ENCODE measurements at regions not wholly inside any gene's neighbourhood (a gene's known extent, or its start where the extent isn't known, plus 50 kb on each side); places are given as distances from the start of the nearest gene placed in this dataset.

DNA sequence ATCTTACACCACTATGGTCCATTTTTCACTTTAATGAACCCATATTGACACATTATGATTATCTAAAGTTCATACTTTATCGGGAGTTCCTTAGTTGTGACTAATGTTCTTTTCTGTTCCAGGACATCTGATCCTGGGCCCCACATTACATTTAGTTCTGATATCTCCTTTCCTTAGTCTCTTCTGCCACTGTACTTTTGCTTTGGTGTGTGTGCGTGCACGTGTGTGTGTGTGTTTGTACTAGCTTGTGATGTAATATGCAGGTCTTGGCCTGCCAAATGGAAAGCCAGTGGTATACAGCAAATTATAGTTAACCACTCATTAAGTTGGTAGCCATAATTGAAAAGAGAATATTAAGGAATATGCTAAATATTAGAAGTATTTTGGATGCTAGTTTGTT lies 88.0 kb downstream of the CDC42EP3 start:
- TF ChIP-seq CTCF (conservative IDR thresholded peaks at IDR 0.05; ENCODE audit: low read depth, low read length) (no peak), EZH2 (IDR thresholded peaks at IDR 0.05; ENCODE audit: low read length, unreplicated experiment) (no peak), EZH2phosphoT487 (IDR thresholded peaks at IDR 0.05; ENCODE audit: borderline replicate concordance, low read length) (no peak)
